PC-9 (cell line): ENCODE measurements at regions not wholly inside any gene's neighbourhood (a gene's known extent, or its start where the extent isn't known, plus 50 kb on each side); places are given as distances from the start of the nearest gene placed in this dataset.

Source experiments
- BruUV-seq: library from RNA; stranded (reverse); fragments of 400-500 nt; replicated peaks from 2 replicates; lab custom pipeline; 2021; lab: Mats Ljungman, UMichigan
- CTCF ChIA-PET: fragments of 300-600 bp; sonication (Branson Sonifier 250); formaldehyde crosslinking; loops from one replicate; lab custom pipeline; 2022; ENCODE audit warnings: antibody characterized with exemption; lab: Charles Lee
- POLR2A ChIA-PET: fragments of 300-600 bp; sonication (Branson Sonifier 250); formaldehyde crosslinking; loops from one replicate; lab custom pipeline; 2022; ENCODE audit warnings: antibody characterized with exemption; ENCODE audit not compliant: unreplicated experiment; lab: Charles Lee
- DNase-seq, 2 experiments: peaks; one replicate each; pipeline versions ENCODE4 v3.0.0 to v3.0.0-alpha.2; 2015 to 2022; ENCODE audit warnings: mixed read lengths in 1 of 2
- H2AFZ ChIP-seq: fragments of 200-600 bp; sonication (generic); 2 replicates; pipeline ENCODE4 v1.8.1; 2017; ENCODE audit warnings: antibody characterized with exemption
- H3F3A ChIP-seq: fragments of 200-600 bp; sonication (generic); 2 replicates; pipeline ENCODE4 v1.8.1; 2017; ENCODE audit warnings: antibody characterized with exemption, mild to moderate bottlenecking, low read depth; ENCODE audit not compliant: insufficient read depth
- H3K27ac ChIP-seq: fragments of 200-600 bp; sonication (generic); 2 replicates; pipeline ENCODE4 v1.6.1; 2016; ENCODE audit warnings: mixed run types
- H3K27me3 ChIP-seq: fragments of 200-600 bp; sonication (generic); 2 replicates; pipeline ENCODE4 v1.6.1; 2016; ENCODE audit warnings: low read depth, mixed run types; ENCODE audit not compliant: insufficient read depth
- H3K36me3 ChIP-seq: fragments of 200-600 bp; sonication (generic); 2 replicates; pipeline ENCODE4 v1.6.1; 2016; ENCODE audit warnings: low read depth, mixed run types
- H3K4me1 ChIP-seq: fragments of 200-600 bp; sonication (generic); replicated peaks from 2 replicates; pipeline ENCODE4 v1.6.1; 2016; ENCODE audit warnings: mixed run types; ENCODE audit not compliant: insufficient read depth
- H3K4me2 ChIP-seq: fragments of 200-600 bp; sonication (generic); 2 replicates; pipeline ENCODE4 v1.6.1; 2017; ENCODE audit warnings: mixed run types
- H3K4me3 ChIP-seq: fragments of 200-600 bp; sonication (generic); 2 replicates; pipeline ENCODE4 v1.6.1; 2016; ENCODE audit warnings: mixed run types
- H3K79me2 ChIP-seq: fragments of 200-600 bp; sonication (generic); 2 replicates; pipeline ENCODE4 v1.6.1; 2017; ENCODE audit warnings: low read depth, mixed run types
- H3K9me2 ChIP-seq: fragments of 200-600 bp; sonication (generic); 2 replicates; pipeline ENCODE4 v1.8.1; 2017; ENCODE audit warnings: mild to moderate bottlenecking; ENCODE audit not compliant: insufficient read depth
- H3K9me3 ChIP-seq: fragments of 200-600 bp; sonication (generic); 2 replicates; pipeline ENCODE4 v1.8.1; 2016; ENCODE audit warnings: low read depth; ENCODE audit not compliant: insufficient read depth
- H4K20me1 ChIP-seq: fragments of 200-600 bp; sonication (generic); 2 replicates; pipeline ENCODE4 v1.8.1; 2017; ENCODE audit not compliant: insufficient read depth
- EZH2 ChIP-seq: fragments of 200-600 bp; sonication (generic); IDR thresholded peaks from 2 replicates; pipeline ENCODE4 v1.8.0; 2017; ENCODE audit warnings: antibody characterized with exemption, low read depth
- intact Hi-C: fragments of 100-400 bp; cut with micrococcal nuclease; formaldehyde crosslinking; loops from one replicate; pipeline ENCODE4 v1.10.0; 2022; ENCODE audit not compliant: unreplicated experiment
- TF ChIP-seq, protein P1 (sequence below): fragments of 200-600 bp; sonication (generic); conservative IDR thresholded peaks from 2 replicates; pipeline ENCODE4 v1.6.1; 2017; ENCODE audit warnings: mixed run types, antibody characterized with exemption, mild to moderate bottlenecking, moderate library complexity

DNA sequence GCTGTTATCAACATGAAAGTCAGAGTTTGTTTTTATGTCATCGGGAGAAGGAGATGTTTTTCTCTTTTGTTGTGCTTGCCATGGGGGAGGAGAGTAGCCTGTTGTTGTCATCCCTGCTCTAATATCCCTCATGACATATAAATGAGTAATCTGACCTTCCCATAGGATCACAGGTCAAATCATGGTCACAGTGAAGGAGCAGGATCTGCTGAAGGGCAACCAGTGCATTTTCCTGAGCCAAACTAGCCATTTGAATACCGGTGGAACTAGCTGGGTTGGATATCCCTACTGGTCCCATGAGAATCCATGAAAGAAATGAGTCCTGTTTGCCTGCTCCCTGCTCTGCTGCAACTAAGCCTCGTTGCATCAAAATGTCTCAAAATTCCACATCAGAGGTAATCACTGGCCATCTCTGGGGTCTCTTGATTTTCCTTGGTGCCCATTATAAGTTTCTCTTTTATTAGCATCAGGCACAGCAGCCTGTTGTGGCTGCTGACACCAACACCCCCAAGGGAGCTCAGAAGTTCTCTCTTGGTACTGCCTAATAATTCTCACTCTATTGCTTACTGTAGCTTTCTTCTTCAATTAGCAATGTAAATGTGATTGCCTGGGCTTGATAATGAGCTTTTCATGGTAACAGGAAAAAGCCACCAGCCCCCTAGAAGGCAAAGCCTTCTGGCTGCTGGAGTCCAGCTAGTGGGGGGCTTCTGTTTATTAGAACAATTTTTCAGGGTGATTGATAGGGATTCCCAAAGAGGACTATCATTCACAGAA is 211.4 kb upstream of the ERCC4 start:
- Histone ChIP-seq H3F3A (no peaks in the 10 kb centered on the region), H3K36me3 (no peaks in the 10 kb centered on the region), H3K9me2 (no peaks in the 10 kb centered on the region), H4K20me1 (no peaks in the 10 kb centered on the region), H3K4me1 (no peaks in the 10 kb centered on the region), H3K27me3 (peaks cover 26% of the 10 kb centered on the region; the same call in 1 of the 2 replicates), H3K4me3 (no peak overlapping the region), H3K79me2 (no peaks in the 10 kb centered on the region), H2AFZ (no peak overlapping the region), H3K4me2 (no peak overlapping the region), H3K9me3 (no peaks in the 10 kb centered on the region), H3K27ac (no peak overlapping the region)
- BruUV-seq = no TSS peak
- intact Hi-C loops = no loop called here
- no peak for DNase-seq
- ChIA-PET CTCF (no interaction called here), POLR2A (no interaction called here)
- no peak for TF ChIP-seq EZH2
- TF ChIP-seq, protein P1, sequence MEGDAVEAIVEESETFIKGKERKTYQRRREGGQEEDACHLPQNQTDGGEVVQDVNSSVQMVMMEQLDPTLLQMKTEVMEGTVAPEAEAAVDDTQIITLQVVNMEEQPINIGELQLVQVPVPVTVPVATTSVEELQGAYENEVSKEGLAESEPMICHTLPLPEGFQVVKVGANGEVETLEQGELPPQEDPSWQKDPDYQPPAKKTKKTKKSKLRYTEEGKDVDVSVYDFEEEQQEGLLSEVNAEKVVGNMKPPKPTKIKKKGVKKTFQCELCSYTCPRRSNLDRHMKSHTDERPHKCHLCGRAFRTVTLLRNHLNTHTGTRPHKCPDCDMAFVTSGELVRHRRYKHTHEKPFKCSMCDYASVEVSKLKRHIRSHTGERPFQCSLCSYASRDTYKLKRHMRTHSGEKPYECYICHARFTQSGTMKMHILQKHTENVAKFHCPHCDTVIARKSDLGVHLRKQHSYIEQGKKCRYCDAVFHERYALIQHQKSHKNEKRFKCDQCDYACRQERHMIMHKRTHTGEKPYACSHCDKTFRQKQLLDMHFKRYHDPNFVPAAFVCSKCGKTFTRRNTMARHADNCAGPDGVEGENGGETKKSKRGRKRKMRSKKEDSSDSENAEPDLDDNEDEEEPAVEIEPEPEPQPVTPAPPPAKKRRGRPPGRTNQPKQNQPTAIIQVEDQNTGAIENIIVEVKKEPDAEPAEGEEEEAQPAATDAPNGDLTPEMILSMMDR = no peak

DNA sequence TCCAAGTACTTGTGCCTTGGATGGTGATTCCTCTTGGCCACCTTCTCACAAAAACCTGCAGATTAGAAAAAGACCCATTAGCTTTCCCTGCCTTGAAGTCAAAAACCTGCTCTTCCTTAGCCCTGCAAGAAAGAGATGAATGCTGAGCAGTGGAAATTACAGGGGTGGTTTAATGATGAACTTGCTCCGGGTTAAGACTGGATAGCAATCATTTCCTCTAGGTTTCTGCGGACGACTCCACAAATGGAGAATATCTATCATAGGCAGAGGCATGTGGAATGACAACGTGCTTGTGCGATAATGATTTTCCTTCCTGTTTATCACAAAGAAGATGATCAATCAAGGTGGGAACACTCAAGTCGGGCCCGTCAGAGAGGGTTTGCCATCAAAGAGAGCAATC is 201.2 kb upstream of the ERCC4 start:
- CTCF ChIA-PET = no interaction called here
- no peaks in the 10 kb centered on the region for H3K4me1 ChIP-seq

DNA sequence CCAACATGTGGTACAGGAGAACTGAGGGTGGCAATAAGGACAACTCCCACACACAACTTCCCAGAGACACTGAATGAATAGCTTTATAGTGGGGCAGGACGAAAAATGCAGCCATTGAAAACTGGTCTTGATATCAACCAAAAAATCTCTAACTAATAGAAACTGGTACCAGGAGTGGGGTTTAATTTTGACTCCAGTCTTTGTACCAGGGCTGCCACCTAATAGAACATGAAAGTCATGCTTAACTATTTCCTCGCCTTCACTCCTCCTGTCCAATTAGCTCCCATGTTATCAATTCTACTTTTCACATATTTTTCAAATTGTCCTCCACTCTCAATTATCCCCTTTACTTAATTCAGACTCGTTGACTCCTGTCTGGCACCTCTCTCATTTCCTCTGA is 192.0 kb upstream of the ERCC4 start:
- Histone ChIP-seq H3K36me3 (no peaks in the 10 kb centered on the region), H4K20me1 (no peaks in the 10 kb centered on the region), H3K9me2 (no peaks in the 10 kb centered on the region), H3F3A (no peaks in the 10 kb centered on the region), H3K4me2 (no peak overlapping the region), H3K4me3 (no peak overlapping the region), H3K4me1 (no peaks in the 10 kb centered on the region), H2AFZ (no peak overlapping the region), H3K27ac (no peak overlapping the region), H3K9me3 (peaks cover 7% of the 10 kb centered on the region; the same call in 1 of the 2 replicates), H3K27me3 (peaks cover 28% of the 10 kb centered on the region), H3K79me2 (no peaks in the 10 kb centered on the region)
- BruUV-seq = no TSS peak
- intact Hi-C loops = no loop called here
- no peak for TF ChIP-seq EZH2
- TF ChIP-seq, protein P1 = no peak
- ChIA-PET POLR2A (no interaction called here), CTCF (no interaction called here)
- DNase-seq = no peak

More for the DNA sequence above, 201.2 kb upstream of the ERCC4 start:
- H3K36me3 ChIP-seq = no peaks in the 10 kb centered on the region
- DNase-seq = no peak
- no peaks in the 10 kb centered on the region for H3K9me3 ChIP-seq
- H3K27ac ChIP-seq = no peak overlapping the region
- no peak for TF ChIP-seq EZH2
- TF ChIP-seq, protein P1 = no peak
- H3K9me2 ChIP-seq = no peaks in the 10 kb centered on the region
- no peaks in the 10 kb centered on the region for H4K20me1 ChIP-seq
- intact Hi-C loops = no loop called here
- no TSS peak for BruUV-seq
- no peaks in the 10 kb centered on the region for H3K79me2 ChIP-seq
- H2AFZ ChIP-seq = no peak overlapping the region
- no peaks in the 10 kb centered on the region for H3F3A ChIP-seq
- H3K4me3 ChIP-seq = no peak overlapping the region
- peaks cover 26% of the 10 kb centered on the region for H3K27me3 ChIP-seq
- POLR2A ChIA-PET = no interaction called here
- no peak overlapping the region for H3K4me2 ChIP-seq
